Activated T-cell treated with anti-CD3 and anti-CD28 coated beads, Interleukin-2, amount 50 U/mL, for 72 hours (primary cell): ENCODE measurements at regions not wholly inside any gene's neighbourhood (a gene's known extent, or its start where the extent isn't known, plus 50 kb on each side); places are given as distances from the start of the nearest gene placed in this dataset.

Experiments
- ATAC-seq, 2 donors: fragments of 150-1000 bp; cut with Tn5 transposase; replicated peaks in 1 of 2; 2 replicates each; pipeline ENCODE4 v1.10.0; 2021; ENCODE audit warnings: moderate library complexity in 2 of 2, mild to moderate bottlenecking in 1 of 2
- DNase-seq, 2 donors: peaks; one replicate each; pipeline ENCODE4 v3.0.0; 2021 to 2022; ENCODE audit warnings: mixed read lengths in 1 of 2
- H3K27ac Mint-ChIP-seq: one replicate; pipeline ENCODE4 v1.8.0; 2022; ENCODE audit warnings: mild to moderate bottlenecking, moderate library complexity, mixed read lengths
- H3K27me3 Mint-ChIP-seq: one replicate; pipeline ENCODE4 v1.8.0; 2022; ENCODE audit warnings: low read depth, mixed read lengths
- H3K36me3 Mint-ChIP-seq, 2 donors: one replicate each; pipeline ENCODE4 v1.8.0; 2022; ENCODE audit warnings: mixed read lengths in 2 of 2, mild to moderate bottlenecking in 1 of 2; ENCODE audit not compliant: insufficient read depth in 2 of 2
- H3K4me1 Mint-ChIP-seq: one replicate; pipeline ENCODE4 v1.8.0; 2022; ENCODE audit warnings: low read depth, mixed read lengths
- H3K4me3 Mint-ChIP-seq, 2 donors: one replicate each; pipeline ENCODE4 v1.8.0; 2022; ENCODE audit warnings: mild to moderate bottlenecking in 2 of 2, mixed read lengths in 2 of 2, moderate library complexity in 2 of 2
- H3K9me3 Mint-ChIP-seq, 2 donors: one replicate each; pipeline ENCODE4 v1.8.0; 2022; ENCODE audit warnings: mixed read lengths in 2 of 2

- H3K36me3 Mint-ChIP-seq, result peaks cover 11 to 18% of the 10 kb centered on the region in 2 donors
- DNase-seq, result no peak
- ATAC-seq, result no peak
- peaks cover 47% of the 10 kb centered on the region for H3K4me1 Mint-ChIP-seq
- no peak overlapping the region for H3K27ac Mint-ChIP-seq
- H3K27me3 Mint-ChIP-seq, result no peaks in the 10 kb centered on the region
- no peak overlapping the region for H3K4me3 Mint-ChIP-seq
- peaks cover 3 to 9% of the 10 kb centered on the region in 2 donors for H3K9me3 Mint-ChIP-seq
These were observed 125.8 kb downstream of the TOMM20 start for GRCh38 chr1:235002706-235003300.

DNA sequence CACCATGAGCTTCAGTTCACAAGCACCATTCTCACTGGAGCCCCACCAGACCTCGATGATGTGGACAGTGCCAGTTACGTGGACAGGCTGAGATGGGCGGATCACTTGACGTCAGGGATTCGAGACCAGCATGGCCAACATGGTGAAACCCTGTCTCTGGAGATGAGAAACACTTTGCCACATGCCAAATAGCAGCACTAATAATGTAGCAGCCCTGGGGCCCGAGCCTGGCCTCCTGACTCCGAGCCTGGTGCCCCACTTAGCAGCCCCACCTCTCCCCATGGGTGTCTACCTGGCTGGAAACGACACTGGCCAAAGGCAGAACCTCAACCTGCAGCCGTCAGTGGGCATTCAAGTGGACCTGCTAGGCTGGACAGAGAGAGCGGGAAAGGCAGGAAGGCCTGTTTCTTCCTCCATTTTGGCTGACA is 129.1 kb downstream of the TOMM20 start:
- Mint-ChIP-seq H3K27me3 (no peaks in the 10 kb centered on the region), H3K4me1 (peaks cover 20% of the 10 kb centered on the region), H3K27ac (no peak overlapping the region), H3K36me3 (no peaks in the 10 kb centered on the region), H3K9me3 (peaks cover 0 to 3% of the 10 kb centered on the region in 2 donors), H3K4me3 (no peak overlapping the region)
- no peak for DNase-seq
- no peak for ATAC-seq

- Mint-ChIP-seq H3K4me1 (peaks cover 25% of the 10 kb centered on the region), H3K27me3 (no peaks in the 10 kb centered on the region), H3K9me3 (no peaks in the 10 kb centered on the region), H3K27ac (no peak overlapping the region), H3K36me3 (no peaks in the 10 kb centered on the region), H3K4me3 (no peak overlapping the region)
- ATAC-seq, result no peak
- no peak for DNase-seq
These were observed 130.5 kb downstream of the TOMM20 start for GRCh38 chr1:234997896-234998741.

GRCh38 chr1:234997201-234997895 is 131.3 kb downstream of the TOMM20 start:
- Mint-ChIP-seq H3K27me3 (no peaks in the 10 kb centered on the region), H3K9me3 (no peaks in the 10 kb centered on the region), H3K4me1 (peaks cover 28% of the 10 kb centered on the region), H3K27ac (no peak overlapping the region), H3K4me3 (no peak overlapping the region), H3K36me3 (no peaks in the 10 kb centered on the region)
- DNase-seq, result no peak
- no peak for ATAC-seq

DNA sequence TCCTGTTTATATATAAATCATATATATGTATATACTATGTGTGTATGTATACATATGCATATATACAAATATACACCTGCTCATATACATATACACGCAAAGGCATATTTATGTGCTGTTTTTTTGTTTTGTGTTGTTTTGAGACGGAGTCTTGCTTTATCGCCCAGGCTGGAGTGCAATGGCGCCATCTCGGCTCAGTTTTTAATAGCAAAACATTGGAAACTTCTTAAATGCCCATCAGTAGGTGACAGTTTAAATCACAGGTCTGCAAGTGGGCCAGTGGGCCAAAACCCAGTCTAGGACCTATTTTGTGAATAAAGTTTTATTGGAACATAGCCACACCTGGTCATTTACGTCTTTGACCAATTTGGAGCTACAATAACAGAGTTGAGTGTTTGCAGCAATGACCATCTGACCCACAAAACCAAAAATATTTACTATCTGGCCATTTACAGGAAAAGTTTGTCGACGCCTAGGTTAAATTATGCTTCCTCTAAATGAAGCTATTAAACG is 132.3 kb downstream of the TOMM20 start:
- H3K27me3 Mint-ChIP-seq, result no peaks in the 10 kb centered on the region
- no peak for DNase-seq
- H3K36me3 Mint-ChIP-seq, result peaks cover under 1 to 1% of the 10 kb centered on the region in 2 donors
- peaks cover under 1% of the 10 kb centered on the region in 2 donors for H3K9me3 Mint-ChIP-seq
- no peak overlapping the region for H3K4me3 Mint-ChIP-seq
- ATAC-seq, result no peak
- H3K4me1 Mint-ChIP-seq, result peaks cover 36% of the 10 kb centered on the region
- no peak overlapping the region for H3K27ac Mint-ChIP-seq

- H3K36me3 Mint-ChIP-seq, result peaks cover 2 to 7% of the 10 kb centered on the region in 2 donors
- no peak overlapping the region for H3K27ac Mint-ChIP-seq
- H3K27me3 Mint-ChIP-seq, result no peaks in the 10 kb centered on the region
- ATAC-seq, result no peak
- H3K4me3 Mint-ChIP-seq, result no peak overlapping the region
- H3K9me3 Mint-ChIP-seq, result peaks cover 2% of the 10 kb centered on the region in 2 donors
- H3K4me1 Mint-ChIP-seq, result peaks cover 53% of the 10 kb centered on the region
- no peak for DNase-seq
These were observed 134.0 kb downstream of the TOMM20 start for GRCh38 chr1:234994436-234995295.

DNA sequence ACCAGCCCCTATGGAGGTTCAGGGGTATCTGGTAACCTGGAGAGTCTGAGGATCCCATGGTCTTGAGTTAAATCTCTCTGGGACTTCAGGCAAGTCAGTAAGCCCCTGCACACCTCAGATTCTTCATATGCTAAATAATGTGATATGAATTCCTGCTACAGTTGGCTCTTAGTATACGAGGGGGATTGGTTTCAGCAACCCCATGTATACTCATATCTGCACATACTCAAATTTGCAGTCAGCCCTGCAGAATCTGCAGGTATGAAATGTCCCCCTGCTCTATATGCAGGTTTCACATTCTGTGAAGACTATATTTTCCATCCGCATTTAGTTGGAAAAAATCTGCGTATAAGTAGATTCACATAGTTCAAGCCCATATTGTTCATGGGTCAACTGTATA is 136.6 kb downstream of the TOMM20 start:
- Mint-ChIP-seq H3K36me3 (peaks cover 5 to 9% of the 10 kb centered on the region in 2 donors), H3K9me3 (peaks cover 2% of the 10 kb centered on the region in 2 donors), H3K4me3 (peak overlapping the region in 1 of 2 donors; percentile 7), H3K27me3 (no peaks in the 10 kb centered on the region), H3K27ac (no peak overlapping the region), H3K4me1 (peaks cover 63% of the 10 kb centered on the region)
- no peak for DNase-seq
- ATAC-seq, result peak; percentile 48 to 54

- Mint-ChIP-seq H3K4me1 (peaks cover 70% of the 10 kb centered on the region), H3K27ac (peak overlapping the region; percentile 15), H3K36me3 (peaks cover 7 to 11% of the 10 kb centered on the region in 2 donors), H3K4me3 (peak overlapping the region; percentile 7 to 45), H3K27me3 (no peaks in the 10 kb centered on the region), H3K9me3 (peaks cover 2% of the 10 kb centered on the region in 2 donors)
- DNase-seq (no peak), ATAC-seq (no peak)
These were observed 137.5 kb downstream of the TOMM20 start for GRCh38 chr1:234990874-234991801.

- H3K9me3 Mint-ChIP-seq, result peaks cover 2% of the 10 kb centered on the region in 2 donors
- H3K27ac Mint-ChIP-seq, result peak overlapping the region; percentile 1
These were observed 138.3 kb downstream of the TOMM20 start for GRCh38 chr1:234990328-234990675.

DNA sequence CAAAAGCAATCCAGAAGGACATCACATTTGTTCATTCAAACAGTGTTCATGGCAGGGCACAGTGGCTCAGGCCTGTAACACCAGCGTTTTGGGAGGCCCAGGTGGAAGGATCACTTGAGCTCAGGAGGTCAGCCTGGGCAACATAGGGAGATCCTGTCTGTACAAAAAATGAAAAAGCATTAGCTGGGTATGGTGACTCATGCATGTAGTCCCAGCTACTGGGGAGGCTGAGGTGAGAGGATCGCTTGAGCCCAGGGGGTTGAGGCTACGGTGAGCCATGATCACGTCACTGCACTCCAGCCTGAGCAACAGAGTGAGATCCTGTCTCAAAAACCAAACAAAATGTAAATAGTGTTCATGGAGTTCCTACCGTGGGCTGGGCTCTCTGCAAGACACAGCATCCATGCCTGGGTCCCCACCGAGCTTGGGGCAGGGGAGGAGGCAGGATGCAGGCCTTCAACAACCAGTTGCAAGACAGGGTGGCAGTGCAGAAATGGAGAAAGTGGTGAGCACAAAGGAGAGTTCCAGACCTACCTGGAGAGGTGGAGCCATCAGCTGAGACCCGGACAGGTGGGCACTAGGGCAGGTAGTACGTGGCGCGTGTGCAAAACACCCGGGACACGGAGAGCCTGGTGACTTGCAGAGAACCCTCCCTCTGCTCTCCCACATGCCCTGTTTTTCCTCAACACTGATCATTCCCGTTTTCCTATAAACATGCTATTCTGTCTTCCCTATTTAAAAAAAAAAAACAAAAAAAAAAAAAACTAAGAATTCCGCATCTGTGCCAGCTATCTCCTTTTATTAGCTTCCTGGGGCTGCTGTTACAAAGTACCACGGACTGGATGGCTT is 138.9 kb downstream of the TOMM20 start:
- H3K4me1 Mint-ChIP-seq, result peaks cover 82% of the 10 kb centered on the region
- peak overlapping the region; percentile 11 to 21 for H3K4me3 Mint-ChIP-seq
- ATAC-seq, result peak; percentile 55 to 60
- peak in 1 of 2 donors; percentile 53 for DNase-seq
- H3K27me3 Mint-ChIP-seq, result no peaks in the 10 kb centered on the region
- peaks cover 7 to 11% of the 10 kb centered on the region in 2 donors for H3K36me3 Mint-ChIP-seq
- H3K9me3 Mint-ChIP-seq, result peaks cover 2% of the 10 kb centered on the region in 2 donors
- H3K27ac Mint-ChIP-seq, result peak overlapping the region; percentile 64

More at GRCh38 chr1:234990328-234990675, 138.3 kb downstream of the TOMM20 start:
- Mint-ChIP-seq H3K27me3 (no peaks in the 10 kb centered on the region), H3K4me3 (peak overlapping the region; percentile 7 to 45), H3K36me3 (peaks cover 7 to 11% of the 10 kb centered on the region in 2 donors), H3K4me1 (peaks cover 77% of the 10 kb centered on the region)
- ATAC-seq, result no peak
- no peak for DNase-seq

GRCh38 chr1:234989019-234989418 is 139.6 kb downstream of the TOMM20 start:
- peak; percentile 77 to 78 for ATAC-seq
- H3K9me3 Mint-ChIP-seq, result peaks cover 2% of the 10 kb centered on the region in 2 donors
- peak overlapping the region; percentile 64 for H3K27ac Mint-ChIP-seq
- DNase-seq, result peak; percentile 67 to 70
- peak overlapping the region; percentile 11 to 21 for H3K4me3 Mint-ChIP-seq
- H3K4me1 Mint-ChIP-seq, result peaks cover 82% of the 10 kb centered on the region
- peaks cover 7 to 13% of the 10 kb centered on the region in 2 donors for H3K36me3 Mint-ChIP-seq
- no peaks in the 10 kb centered on the region for H3K27me3 Mint-ChIP-seq
